Neuronal stem cell (in vitro differentiated cells): ENCODE measurements at regions not wholly inside any gene's neighbourhood (a gene's known extent, or its start where the extent isn't known, plus 50 kb on each side); places are given as distances from the start of the nearest gene placed in this dataset.

ENCODE experiments used
- DNase-seq: peaks from one replicate; pipeline ENCODE4 v3.0.0-alpha.2; 2013; ENCODE audit warnings: low spot score
- H2AFZ ChIP-seq: one replicate; pipeline ENCODE4 v1.6.1; 2013; ENCODE audit warnings: mild to moderate bottlenecking, low read length, inconsistent platforms
- H2AK5ac ChIP-seq: 2 replicates; pipeline ENCODE4 v1.6.1; 2013; ENCODE audit warnings: low read depth, mild to moderate bottlenecking, inconsistent platforms, low read length, moderate library complexity, mixed read lengths
- H2BK120ac ChIP-seq: 2 replicates; pipeline ENCODE4 v1.6.1; 2013; ENCODE audit warnings: low read depth, mild to moderate bottlenecking, inconsistent platforms, low read length, moderate library complexity, mixed read lengths
- H2BK12ac ChIP-seq: one replicate; pipeline ENCODE4 v1.6.1; 2013; ENCODE audit warnings: low read length, inconsistent platforms
- H2BK15ac ChIP-seq: 2 replicates; pipeline ENCODE4 v1.6.1; 2013; ENCODE audit warnings: mild to moderate bottlenecking, low read length, inconsistent platforms, mixed read lengths
- H2BK5ac ChIP-seq: one replicate; pipeline ENCODE4 v1.6.1; 2013; ENCODE audit warnings: inconsistent platforms, mild to moderate bottlenecking, low read length, moderate library complexity
- H3K14ac ChIP-seq: one replicate; pipeline ENCODE4 v1.6.1; 2013; ENCODE audit warnings: low read length, inconsistent platforms
- H3K18ac ChIP-seq: 2 replicates; pipeline ENCODE4 v1.6.1; 2013; ENCODE audit warnings: low read length, inconsistent platforms
- H3K23ac ChIP-seq: 2 replicates; pipeline ENCODE4 v1.6.1; 2013; ENCODE audit warnings: low read depth, mild to moderate bottlenecking, mixed read lengths, low read length, inconsistent platforms; ENCODE audit not compliant: poor library complexity
- H3K27ac ChIP-seq: replicated peaks from 3 replicates; pipeline ENCODE4 v1.5.1; 2013; ENCODE audit warnings: low read length, inconsistent platforms
- H3K27me3 ChIP-seq, 3 experiments: 2 replicates each; pipeline ENCODE4 v1.6.1; 2013; ENCODE audit warnings: low read length in 3 of 3, mild to moderate bottlenecking in 2 of 3, inconsistent platforms in 1 of 3, low read depth in 1 of 3, mixed read lengths in 1 of 3, moderate library complexity in 1 of 3; ENCODE audit not compliant: control insufficient read depth in 3 of 3, insufficient read depth in 3 of 3
- H3K36me3 ChIP-seq, 2 donors: replicated peaks in 1 of 2; 2 replicates each; pipeline ENCODE4 v1.6.1; 2013; ENCODE audit warnings: low read length in 2 of 2; ENCODE audit not compliant: control insufficient read depth in 2 of 2, insufficient read depth in 2 of 2
- H3K4ac ChIP-seq: 2 replicates; pipeline ENCODE4 v1.6.1; 2013; ENCODE audit warnings: inconsistent platforms, mild to moderate bottlenecking, low read length, moderate library complexity
- H3K4me1 ChIP-seq, 2 donors: 1 replicate in 1 of 2; 2 replicates in 1 of 2; pipeline ENCODE4 v1.6.1; 2013; ENCODE audit warnings: low read length in 2 of 2, low read depth in 1 of 2; ENCODE audit not compliant: control insufficient read depth in 2 of 2, insufficient read depth in 1 of 2
- H3K4me2 ChIP-seq: one replicate; pipeline ENCODE4 v1.6.1; 2013; ENCODE audit warnings: mild to moderate bottlenecking, low read length, inconsistent platforms; ENCODE audit not compliant: insufficient read depth, poor library complexity, severe bottlenecking
- H3K4me3 ChIP-seq, 2 donors: 2 replicates each; pipeline ENCODE4 v1.5.1; 2013; ENCODE audit warnings: low read length in 2 of 2, mild to moderate bottlenecking in 2 of 2, inconsistent platforms in 1 of 2, moderate library complexity in 1 of 2
- H3K79me1 ChIP-seq: one replicate; pipeline ENCODE4 v1.6.1; 2013; ENCODE audit warnings: low read depth, mild to moderate bottlenecking, inconsistent platforms, low read length, moderate library complexity
- H3K9ac ChIP-seq: one replicate; pipeline ENCODE4 v1.6.1; 2013; ENCODE audit warnings: mild to moderate bottlenecking, low read depth, low read length, inconsistent platforms; ENCODE audit not compliant: poor library complexity
- H3K9me3 ChIP-seq, 2 donors: replicated peaks in 1 of 2; 2 replicates each; pipeline versions ENCODE3 to v1.6.1; 2013; ENCODE audit warnings: low read length in 2 of 2, mild to moderate bottlenecking in 2 of 2, inconsistent platforms in 1 of 2, low read depth in 1 of 2, mixed read lengths in 1 of 2, moderate library complexity in 1 of 2; ENCODE audit not compliant: control insufficient read depth in 2 of 2, insufficient read depth in 1 of 2
- H4K8ac ChIP-seq: one replicate; pipeline ENCODE4 v1.6.1; 2013; ENCODE audit warnings: low read depth, mild to moderate bottlenecking, inconsistent platforms, low read length, moderate library complexity
- H4K91ac ChIP-seq: one replicate; pipeline ENCODE4 v1.6.1; 2013; ENCODE audit warnings: low read length, low read depth, mild to moderate bottlenecking, inconsistent platforms; ENCODE audit not compliant: poor library complexity
- WGBS, 2 donors: extraction: QIAGEN DNeasy Blood & Tissue Kit; methylation state at CpG; one replicate each; pipeline ENCODE4 v1.1.7; 2013; ENCODE audit warnings: missing lambda C conversion rate in 2 of 2, mixed read lengths in 1 of 2; ENCODE audit not compliant: insufficient read length in 2 of 2, insufficient replicate concordance in 1 of 2; ENCODE audit errors: extremely low coverage in 2 of 2; 5-methylcytosine and 5-hydroxymethylcytosine counted together

GRCh38 chr6:137767465-137767864, 99.6 kb upstream of the TNFAIP3 start:
- DNase-seq = no peak
- Histone ChIP-seq H2BK15ac (no peak overlapping the region), H3K9ac (no peak overlapping the region), H4K8ac (no peak overlapping the region), H2AK5ac (no peak overlapping the region), H2AFZ (no peak overlapping the region), H3K36me3 (no peaks in the 10 kb centered on the region), H3K27ac (no peak overlapping the region), H3K14ac (no peak overlapping the region), H3K4ac (no peak overlapping the region), H2BK5ac (no peak overlapping the region), H3K4me1 (no peaks in the 10 kb centered on the region), H3K18ac (no peak overlapping the region), H2BK120ac (no peak overlapping the region), H2BK12ac (no peak overlapping the region), H3K4me2 (no peak overlapping the region), H3K23ac (no peak overlapping the region), H3K79me1 (no peaks in the 10 kb centered on the region), H3K4me3 (no peak overlapping the region), H4K91ac (no peak overlapping the region), H3K27me3 (no peaks in the 10 kb centered on the region), H3K9me3 (no peaks in the 10 kb centered on the region)
- no CpG with 5 or more reads among the region's 2 CpGs for WGBS, 2 donors

GRCh38 chr6:137767911-137768690, 99.0 kb upstream of the TNFAIP3 start:
- no peak overlapping the region for H3K23ac ChIP-seq
- H2AK5ac ChIP-seq = no peak overlapping the region
- H3K79me1 ChIP-seq = no peaks in the 10 kb centered on the region
- no peak overlapping the region for H2BK120ac ChIP-seq
- H3K36me3 ChIP-seq = no peaks in the 10 kb centered on the region
- H3K4me3 ChIP-seq = no peak overlapping the region
- no peak overlapping the region for H4K8ac ChIP-seq
- no peak overlapping the region for H3K4ac ChIP-seq
- no peaks in the 10 kb centered on the region for H3K4me1 ChIP-seq
- WGBS, 2 donors = no CpG with 5 or more reads among the region's 5 CpGs
- H2BK12ac ChIP-seq = no peak overlapping the region
- no peak overlapping the region for H2BK15ac ChIP-seq
- H3K9me3 ChIP-seq = no peaks in the 10 kb centered on the region
- H3K14ac ChIP-seq = no peak overlapping the region
- no peak overlapping the region for H2BK5ac ChIP-seq
- H3K27ac ChIP-seq = no peak overlapping the region
- no peak overlapping the region for H2AFZ ChIP-seq
- no peak overlapping the region for H3K9ac ChIP-seq
- no peaks in the 10 kb centered on the region for H3K27me3 ChIP-seq
- no peak overlapping the region for H4K91ac ChIP-seq
- no peak overlapping the region for H3K18ac ChIP-seq
- DNase-seq = no peak
- no peak overlapping the region for H3K4me2 ChIP-seq

- H3K4me3 ChIP-seq = no peak overlapping the region
- DNase-seq = no peak
- no peak overlapping the region for H4K8ac ChIP-seq
- no peaks in the 10 kb centered on the region for H3K79me1 ChIP-seq
- H2BK15ac ChIP-seq = no peak overlapping the region
- H2BK12ac ChIP-seq = no peak overlapping the region
- no peak overlapping the region for H4K91ac ChIP-seq
- no peak overlapping the region for H3K18ac ChIP-seq
- no peak overlapping the region for H3K14ac ChIP-seq
- H2BK5ac ChIP-seq = no peak overlapping the region
- H3K27me3 ChIP-seq = no peaks in the 10 kb centered on the region
- no peak overlapping the region for H3K9ac ChIP-seq
- H3K9me3 ChIP-seq = no peaks in the 10 kb centered on the region
- no CpG with 5 or more reads among the region's 1 CpG for WGBS, 2 donors
- no peak overlapping the region for H2BK120ac ChIP-seq
- H3K4me2 ChIP-seq = no peak overlapping the region
- no peak overlapping the region for H2AK5ac ChIP-seq
- no peak overlapping the region for H3K4ac ChIP-seq
- no peaks in the 10 kb centered on the region for H3K36me3 ChIP-seq
- no peaks in the 10 kb centered on the region for H3K4me1 ChIP-seq
- H2AFZ ChIP-seq = no peak overlapping the region
- H3K27ac ChIP-seq = no peak overlapping the region
- H3K23ac ChIP-seq = no peak overlapping the region
Observed at GRCh38 chr6:137768935-137769334, 98.1 kb upstream of the TNFAIP3 start.

- Histone ChIP-seq H3K36me3 (no peaks in the 10 kb centered on the region), H3K18ac (no peak overlapping the region), H2AK5ac (no peak overlapping the region), H4K91ac (no peak overlapping the region), H3K4me1 (no peaks in the 10 kb centered on the region), H3K4me2 (no peak overlapping the region), H2AFZ (no peak overlapping the region), H4K8ac (no peak overlapping the region), H3K4ac (no peak overlapping the region), H3K9ac (no peak overlapping the region), H3K23ac (no peak overlapping the region), H3K27me3 (no peaks in the 10 kb centered on the region), H2BK15ac (no peak overlapping the region), H3K27ac (no peak overlapping the region), H3K79me1 (no peaks in the 10 kb centered on the region), H2BK120ac (no peak overlapping the region), H2BK5ac (no peak overlapping the region), H3K4me3 (no peak overlapping the region), H3K14ac (no peak overlapping the region), H3K9me3 (no peaks in the 10 kb centered on the region), H2BK12ac (no peak overlapping the region)
- no CpG with 5 or more reads among the region's 6 CpGs for WGBS, 2 donors
- DNase-seq = no peak
Observed at GRCh38 chr6:137769797-137770362, 97.2 kb upstream of the TNFAIP3 start.
